Uterus (tissue), 2 donors: ENCODE measurements at regions not wholly inside any gene's neighbourhood (a gene's known extent, or its start where the extent isn't known, plus 50 kb on each side); places are given as distances from the start of the nearest gene placed in this dataset.

ENCODE experiments used
- CTCF ChIP-seq, 4 experiments: fragments of 200-600 bp in 2 of 4; fragments of 450-650 bp in 2 of 4; sonication (generic) in 2 of 4; IDR thresholded peaks; one replicate each; pipeline ENCODE4 v1.5.1; 2016 to 2019; ENCODE audit warnings: antibody characterized with exemption in 4 of 4, mild to moderate bottlenecking in 2 of 4, moderate library complexity in 1 of 4
- POLR2A ChIP-seq, 2 donors: fragments of 450-650 bp; IDR thresholded peaks; one replicate each; pipeline ENCODE4 v1.6.1; 2016; ENCODE audit warnings: antibody characterized with exemption in 2 of 2, mild to moderate bottlenecking in 1 of 2, moderate library complexity in 1 of 2

- TF ChIP-seq POLR2A (IDR thresholded peaks at IDR 0.05) (no peak), CTCF (IDR thresholded peaks at IDR 0.05) (no peak)
Measured at GRCh38 chr5:168019143-168019542, 272.3 kb upstream of the WWC1 start.
